ENCODE measurements at regions not wholly inside any gene's neighbourhood (a gene's known extent, or its start where the extent isn't known, plus 50 kb on each side); places are given as distances from the start of the nearest gene placed in this dataset.

- no peak overlapping the region for H3K4me3 ChIP-seq (ENCODE audit: low read depth, low read length)
Observed at GRCh38 chr12:63036216-63036973, 101.4 kb upstream of the PPM1H start.

DNA sequence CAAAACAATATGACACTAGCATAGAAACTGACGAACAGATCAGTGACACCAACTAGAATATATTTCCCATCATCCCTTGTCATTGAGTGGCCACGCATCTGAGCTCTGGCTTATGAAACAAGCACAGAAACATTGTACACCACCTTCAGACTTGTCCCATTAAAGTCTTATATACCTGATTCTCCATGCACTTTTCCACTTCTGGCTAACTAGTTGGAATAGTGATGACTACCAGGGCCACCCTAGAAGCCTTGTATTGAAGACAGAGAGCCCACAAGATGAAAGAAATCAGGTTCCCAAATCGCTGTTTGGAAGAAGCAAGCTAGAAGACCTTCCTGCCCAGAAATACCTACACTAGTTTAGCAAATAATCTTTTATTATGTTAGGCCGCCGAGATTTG is 99.7 kb upstream of the PPM1H start:
- DNase-seq (ENCODE audit: low read depth), result no peak
- H3K27me3 ChIP-seq (ENCODE audit: control insufficient read depth, insufficient read depth, low read length), result no peaks in the 10 kb centered on the region
- no peak overlapping the region for H3K4me3 ChIP-seq (ENCODE audit: low read depth, low read length)
- ChIA-PET POLR2A (no interaction called here), CTCF (interaction anchor here (1.3 to 1.5 kb wide), 3 partner anchors 10 to 222 kb away, joined by 3 to 5 read pairs (median 3); no protein-coding TSS in a partner anchor)
- TF ChIP-seq, protein P1, sequence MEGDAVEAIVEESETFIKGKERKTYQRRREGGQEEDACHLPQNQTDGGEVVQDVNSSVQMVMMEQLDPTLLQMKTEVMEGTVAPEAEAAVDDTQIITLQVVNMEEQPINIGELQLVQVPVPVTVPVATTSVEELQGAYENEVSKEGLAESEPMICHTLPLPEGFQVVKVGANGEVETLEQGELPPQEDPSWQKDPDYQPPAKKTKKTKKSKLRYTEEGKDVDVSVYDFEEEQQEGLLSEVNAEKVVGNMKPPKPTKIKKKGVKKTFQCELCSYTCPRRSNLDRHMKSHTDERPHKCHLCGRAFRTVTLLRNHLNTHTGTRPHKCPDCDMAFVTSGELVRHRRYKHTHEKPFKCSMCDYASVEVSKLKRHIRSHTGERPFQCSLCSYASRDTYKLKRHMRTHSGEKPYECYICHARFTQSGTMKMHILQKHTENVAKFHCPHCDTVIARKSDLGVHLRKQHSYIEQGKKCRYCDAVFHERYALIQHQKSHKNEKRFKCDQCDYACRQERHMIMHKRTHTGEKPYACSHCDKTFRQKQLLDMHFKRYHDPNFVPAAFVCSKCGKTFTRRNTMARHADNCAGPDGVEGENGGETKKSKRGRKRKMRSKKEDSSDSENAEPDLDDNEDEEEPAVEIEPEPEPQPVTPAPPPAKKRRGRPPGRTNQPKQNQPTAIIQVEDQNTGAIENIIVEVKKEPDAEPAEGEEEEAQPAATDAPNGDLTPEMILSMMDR (IDR thresholded peaks at IDR 0.05; ENCODE audit: insufficient read depth, low read depth, low read length), result no peak
- no peaks in the 10 kb centered on the region for H3K36me3 ChIP-seq (ENCODE audit: control insufficient read depth, insufficient read depth, low read length)

More at GRCh38 chr12:63036216-63036973, 101.4 kb upstream of the PPM1H start:
- Histone ChIP-seq H3K36me3 (ENCODE audit: control insufficient read depth, insufficient read depth, low read length) (no peaks in the 10 kb centered on the region), H3K27me3 (ENCODE audit: control insufficient read depth, insufficient read depth, low read length) (no peaks in the 10 kb centered on the region)
- no peak for DNase-seq (ENCODE audit: low read depth)
- ChIA-PET POLR2A (no interaction called here), CTCF (no interaction called here)
- TF ChIP-seq, protein P1 (IDR thresholded peaks at IDR 0.05; ENCODE audit: insufficient read depth, low read depth, low read length), result no peak

GRCh38 chr12:63029676-63030075 is 94.7 kb upstream of the PPM1H start:
- POLR2A ChIA-PET, result no interaction called here
- TF ChIP-seq, protein P1 (IDR thresholded peaks at IDR 0.05; ENCODE audit: insufficient read depth, low read depth, low read length), result no peak
- Histone ChIP-seq H3K36me3 (ENCODE audit: control insufficient read depth, insufficient read depth, low read length) (no peaks in the 10 kb centered on the region), H3K27me3 (ENCODE audit: control insufficient read depth, insufficient read depth, low read length) (peaks cover 3% of the 10 kb centered on the region; the same call in 1 of the 2 replicates), H3K4me3 (ENCODE audit: low read depth, low read length) (no peak overlapping the region)
- no peak for DNase-seq (ENCODE audit: low read depth)
- CTCF ChIA-PET, result no interaction called here

GRCh38 chr12:63028951-63029350 is 94.0 kb upstream of the PPM1H start:
- no peak overlapping the region for H3K4me3 ChIP-seq (ENCODE audit: low read depth, low read length)
- no peaks in the 10 kb centered on the region for H3K36me3 ChIP-seq (ENCODE audit: control insufficient read depth, insufficient read depth, low read length)
- DNase-seq (ENCODE audit: low read depth), result no peak
- POLR2A ChIA-PET, result no interaction called here
- TF ChIP-seq, protein P1 (IDR thresholded peaks at IDR 0.05; ENCODE audit: insufficient read depth, low read depth, low read length), result no peak
- CTCF ChIA-PET, result interaction anchor here (1.1 kb wide), 1 partner anchor 10 kb away, joined by 5 read pairs; no protein-coding TSS in a partner anchor
- H3K27me3 ChIP-seq (ENCODE audit: control insufficient read depth, insufficient read depth, low read length), result peaks cover 3% of the 10 kb centered on the region; the same call in 1 of the 2 replicates

- no peak overlapping the region for H3K4me3 ChIP-seq (ENCODE audit: low read depth, low read length)
- H3K36me3 ChIP-seq (ENCODE audit: control insufficient read depth, insufficient read depth, low read length), result no peaks in the 10 kb centered on the region
- DNase-seq (ENCODE audit: low read depth), result no peak
- CTCF ChIA-PET, result interaction anchor here (0.9 kb wide), 1 partner anchor 10 kb away, joined by 3 read pairs; no protein-coding TSS in a partner anchor
- POLR2A ChIA-PET, result no interaction called here
- TF ChIP-seq, protein P1 (IDR thresholded peaks at IDR 0.05; ENCODE audit: insufficient read depth, low read depth, low read length), result no peak
- H3K27me3 ChIP-seq (ENCODE audit: control insufficient read depth, insufficient read depth, low read length), result peaks cover 3% of the 10 kb centered on the region; the same call in 1 of the 2 replicates
Observed at GRCh38 chr12:63025116-63025515, 90.2 kb upstream of the PPM1H start.
